Mucosa of descending colon (tissue), 3 donors: ENCODE measurements at regions not wholly inside any gene's neighbourhood (a gene's known extent, or its start where the extent isn't known, plus 50 kb on each side); places are given as distances from the start of the nearest gene placed in this dataset.

Experiments used
- ATAC-seq: fragments of 200-7000 bp; cut with Tn5 transposase; one replicate; pipeline ENCODE4 v1.9.1; 2020; ENCODE audit warnings: mild to moderate bottlenecking, moderate library complexity
- DNase-seq, 3 donors: peaks; one replicate each; pipeline ENCODE4 v3.0.0-alpha.2; 2020
- H3K36me3 ChIP-seq: fragments of 200-600 bp; one replicate; pipeline ENCODE4 v1.8.0; 2021; ENCODE audit warnings: low read depth, mild to moderate bottlenecking
- H3K4me1 ChIP-seq: fragments of 200-600 bp; one replicate; pipeline ENCODE4 v1.8.0; 2021; ENCODE audit warnings: low read depth, mild to moderate bottlenecking
- H3K4me3 ChIP-seq: fragments of 200-600 bp; one replicate; pipeline ENCODE4 v1.8.0; 2021; ENCODE audit warnings: mild to moderate bottlenecking
- H3K9me3 ChIP-seq: fragments of 200-600 bp; one replicate; pipeline ENCODE4 v1.8.0; 2021; ENCODE audit warnings: mild to moderate bottlenecking
- intact Hi-C, 2 donors: fragments of 100-400 bp; cut with DNase I in 1 of 2; cut with micrococcal nuclease in 1 of 2; formaldehyde crosslinking; loops; one replicate each; pipeline versions ENCODE4 v1.11.0 to v1.11.1; 2022; cut with DNase I, micrococcal nuclease
- TF ChIP-seq, protein P1 (sequence below): fragments of 200-600 bp; IDR thresholded peaks from one replicate; pipeline ENCODE4 v1.8.0; 2022; ENCODE audit warnings: antibody characterized with exemption, mild to moderate bottlenecking
- donor health status: DM: no; HTN: no; CAD: no; lungs with moderate emphysema.
- donor health status: DM: no; HTN: no; CAD: no.
- donor health status: DM: no; HTN: yes; CAD: no.

DNA sequence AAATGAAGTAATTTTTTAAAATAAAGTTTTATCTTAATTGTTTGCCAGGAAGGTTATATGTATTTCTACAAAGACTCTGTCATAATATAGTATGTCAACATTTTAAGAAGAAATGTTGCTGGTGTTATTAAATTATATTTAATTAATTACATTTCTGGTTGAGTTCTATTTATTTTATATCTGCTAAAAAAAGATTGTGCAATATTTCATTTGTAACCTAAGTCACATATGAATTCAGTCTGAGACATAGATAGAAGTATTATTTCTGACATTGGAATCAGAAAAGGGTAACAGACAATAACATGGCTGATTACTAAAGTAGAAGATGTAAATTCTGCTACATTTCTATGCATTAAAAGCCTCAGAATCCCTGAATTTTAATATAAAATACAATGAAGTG, 1985.1 kb downstream of the C4orf33 start:
- Histone ChIP-seq H3K4me3 (no peak overlapping the region), H3K9me3 (no peaks in the 10 kb centered on the region), H3K4me1 (no peaks in the 10 kb centered on the region), H3K36me3 (no peaks in the 10 kb centered on the region)
- TF ChIP-seq, protein P1, sequence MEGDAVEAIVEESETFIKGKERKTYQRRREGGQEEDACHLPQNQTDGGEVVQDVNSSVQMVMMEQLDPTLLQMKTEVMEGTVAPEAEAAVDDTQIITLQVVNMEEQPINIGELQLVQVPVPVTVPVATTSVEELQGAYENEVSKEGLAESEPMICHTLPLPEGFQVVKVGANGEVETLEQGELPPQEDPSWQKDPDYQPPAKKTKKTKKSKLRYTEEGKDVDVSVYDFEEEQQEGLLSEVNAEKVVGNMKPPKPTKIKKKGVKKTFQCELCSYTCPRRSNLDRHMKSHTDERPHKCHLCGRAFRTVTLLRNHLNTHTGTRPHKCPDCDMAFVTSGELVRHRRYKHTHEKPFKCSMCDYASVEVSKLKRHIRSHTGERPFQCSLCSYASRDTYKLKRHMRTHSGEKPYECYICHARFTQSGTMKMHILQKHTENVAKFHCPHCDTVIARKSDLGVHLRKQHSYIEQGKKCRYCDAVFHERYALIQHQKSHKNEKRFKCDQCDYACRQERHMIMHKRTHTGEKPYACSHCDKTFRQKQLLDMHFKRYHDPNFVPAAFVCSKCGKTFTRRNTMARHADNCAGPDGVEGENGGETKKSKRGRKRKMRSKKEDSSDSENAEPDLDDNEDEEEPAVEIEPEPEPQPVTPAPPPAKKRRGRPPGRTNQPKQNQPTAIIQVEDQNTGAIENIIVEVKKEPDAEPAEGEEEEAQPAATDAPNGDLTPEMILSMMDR, result no peak
- no peak for DNase-seq
- no peak for ATAC-seq
- intact Hi-C loops, result no loop called here

DNA sequence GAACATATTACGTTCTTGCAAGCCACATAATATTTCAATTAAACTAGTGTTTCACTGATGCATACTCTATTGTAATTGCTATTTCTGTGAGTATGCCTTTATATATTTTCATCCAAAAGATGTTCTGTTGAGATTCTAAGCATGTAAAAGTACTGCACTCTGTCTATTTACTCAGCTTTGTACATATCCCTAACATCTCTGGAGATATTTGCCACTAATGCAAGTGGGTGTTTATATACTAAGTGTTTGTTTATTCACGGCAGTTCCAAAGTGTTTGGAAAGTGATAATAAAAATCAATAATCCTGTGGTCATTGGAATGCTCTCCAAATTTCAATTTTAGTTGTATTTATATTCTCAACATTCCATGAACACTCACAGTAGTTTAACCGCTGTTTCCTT, 1989.0 kb downstream of the C4orf33 start:
- no peak for ATAC-seq

DNA sequence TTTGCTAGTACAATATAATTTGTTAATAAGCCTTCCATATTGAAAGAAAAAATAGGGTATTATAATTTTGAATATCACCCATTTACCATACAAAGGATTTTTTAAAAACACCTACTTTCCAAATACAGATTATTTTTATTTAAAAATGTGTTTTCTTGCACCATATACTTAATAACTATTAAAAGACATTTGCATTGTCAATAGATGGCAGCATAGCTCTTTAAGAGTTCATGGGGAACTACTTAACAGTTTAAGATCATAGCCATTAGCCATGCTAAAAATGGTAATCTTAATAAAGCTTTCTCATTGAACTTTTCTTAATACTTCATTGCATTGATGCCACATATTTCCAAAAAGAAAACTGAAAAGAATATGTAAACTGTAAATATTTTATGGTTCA, 1995.9 kb downstream of the C4orf33 start:
- ATAC-seq, result no peak
- DNase-seq, result no peak
- no peaks in the 10 kb centered on the region for H3K4me1 ChIP-seq
- TF ChIP-seq, protein P1, result no peak
- H3K9me3 ChIP-seq, result no peaks in the 10 kb centered on the region
- no peaks in the 10 kb centered on the region for H3K36me3 ChIP-seq
- no peak overlapping the region for H3K4me3 ChIP-seq
- intact Hi-C loops, result no loop called here

More for the DNA sequence above, 1989.0 kb downstream of the C4orf33 start:
- Histone ChIP-seq H3K4me3 (no peak overlapping the region), H3K36me3 (no peaks in the 10 kb centered on the region), H3K4me1 (no peaks in the 10 kb centered on the region), H3K9me3 (no peaks in the 10 kb centered on the region)
- DNase-seq, result no peak
- intact Hi-C loops, result no loop called here
- TF ChIP-seq, protein P1, result no peak

DNA sequence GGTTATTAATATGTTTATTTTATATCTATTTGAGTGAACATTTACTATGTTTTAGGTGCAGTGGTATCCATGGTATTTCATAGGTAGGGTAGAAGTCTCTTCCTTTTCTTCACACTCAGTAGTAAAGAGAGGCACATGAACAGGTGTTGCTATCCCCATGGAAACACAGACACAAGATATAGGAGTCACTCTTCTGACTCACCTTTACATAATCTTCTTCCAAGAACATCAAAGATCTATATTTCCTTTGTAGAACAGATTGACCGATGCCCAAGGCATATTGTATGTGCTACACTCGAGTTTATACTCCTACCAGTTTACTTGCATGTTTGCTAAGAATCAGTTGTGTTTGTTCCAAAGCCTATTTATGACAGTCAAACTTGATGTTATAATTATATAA, 1997.4 kb downstream of the C4orf33 start:
- Histone ChIP-seq H3K36me3 (no peaks in the 10 kb centered on the region), H3K4me3 (no peak overlapping the region), H3K4me1 (no peaks in the 10 kb centered on the region), H3K9me3 (no peaks in the 10 kb centered on the region)
- TF ChIP-seq, protein P1, result no peak
- ATAC-seq (no peak), DNase-seq (no peak)
- intact Hi-C loops, result no loop called here

DNA sequence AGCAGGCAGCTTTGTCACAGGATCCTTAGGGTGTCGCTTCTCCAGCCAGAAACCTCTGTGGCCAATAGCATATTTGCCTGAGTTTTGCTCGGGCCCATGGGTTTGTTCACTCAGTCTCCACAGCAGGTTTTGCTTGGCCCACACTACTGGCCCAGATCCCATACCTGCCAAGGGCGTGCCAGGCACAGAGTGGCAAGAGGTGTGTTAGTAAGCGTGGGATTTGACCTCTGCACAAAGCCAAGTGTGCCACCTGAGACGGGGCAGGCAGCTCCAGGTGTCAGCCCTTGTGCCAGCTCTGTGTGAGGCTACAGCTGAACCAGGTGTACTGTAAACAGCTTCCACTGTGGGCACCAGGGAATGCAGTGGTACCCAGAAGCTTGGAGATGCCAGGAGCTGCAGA, 2003.0 kb downstream of the C4orf33 start:
- TF ChIP-seq, protein P1, result no peak
- DNase-seq, result no peak
- intact Hi-C loops, result no loop called here
- H3K36me3 ChIP-seq, result no peaks in the 10 kb centered on the region
- no peak for ATAC-seq
- H3K4me1 ChIP-seq, result no peaks in the 10 kb centered on the region
- peaks cover 16% of the 10 kb centered on the region for H3K9me3 ChIP-seq
- no peak overlapping the region for H3K4me3 ChIP-seq

DNA sequence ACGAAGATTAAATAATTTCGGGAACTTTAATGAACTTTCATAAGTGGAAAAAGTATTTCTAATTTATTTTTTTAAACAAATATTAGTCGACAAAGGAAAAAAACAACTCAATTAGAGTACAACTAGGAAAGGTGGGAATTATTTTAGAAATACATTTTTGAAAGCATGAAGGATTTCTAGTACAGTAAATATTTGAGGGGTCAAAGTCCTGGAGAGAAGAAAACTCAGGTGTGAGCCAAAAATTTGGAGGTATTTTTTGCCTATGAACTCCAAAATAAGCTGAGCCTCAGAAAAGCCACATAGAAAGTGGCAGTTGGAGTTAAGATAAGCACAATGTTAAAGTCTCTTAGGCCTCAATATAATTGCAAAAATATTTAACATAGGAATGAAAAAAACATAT, 2017.3 kb downstream of the C4orf33 start:
- TF ChIP-seq, protein P1, result no peak
- Histone ChIP-seq H3K9me3 (no peaks in the 10 kb centered on the region), H3K4me1 (no peaks in the 10 kb centered on the region), H3K4me3 (no peak overlapping the region), H3K36me3 (no peaks in the 10 kb centered on the region)
- ATAC-seq (no peak), DNase-seq (no peak)
- intact Hi-C loops, result no loop called here
